GM11168 (cell line): ENCODE measurements at regions not wholly inside any gene's neighbourhood (a gene's known extent, or its start where the extent isn't known, plus 50 kb on each side); places are given as distances from the start of the nearest gene placed in this dataset.

Experiments
- in situ Hi-C: fragments of 300-500 bp; cut with MboI; formaldehyde crosslinking; loops from one replicate; pipeline ENCODE4 v1.12.0; 2022; ENCODE audit warnings: low sequenced_read_pairs; ENCODE audit not compliant: unreplicated experiment

DNA sequence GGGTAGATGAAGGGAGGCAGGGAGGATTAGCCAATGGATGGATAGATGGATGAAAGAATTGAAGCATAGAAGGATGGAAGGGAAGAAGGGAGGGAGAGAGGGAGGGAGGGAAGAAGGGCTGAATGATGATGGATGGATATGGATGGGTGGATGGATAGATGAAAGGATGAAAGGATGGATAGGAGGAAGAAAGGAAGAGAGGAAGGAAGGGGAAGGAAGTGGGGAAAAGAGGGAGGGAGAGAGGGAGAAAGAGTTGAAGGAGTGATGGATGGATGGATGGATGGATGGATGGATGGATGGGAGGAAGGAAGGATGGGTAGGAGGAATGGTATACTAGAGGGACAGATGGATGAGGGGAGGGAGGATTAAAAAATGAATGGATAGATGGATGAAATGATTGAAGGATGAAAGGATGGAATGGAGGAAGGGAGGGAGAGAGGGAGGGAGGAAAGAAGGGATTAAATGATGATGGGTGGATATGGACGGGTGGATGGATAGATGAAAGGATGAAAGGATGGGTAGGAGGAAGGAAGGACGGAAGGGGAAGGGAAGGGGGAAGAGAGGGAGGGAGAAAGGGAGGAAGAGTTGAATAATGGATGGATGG lies 145.9 kb downstream of the MN1 start:
- in situ Hi-C loops: no loop called here

GRCh38 chr22:27656970-27657369 lies 144.6 kb downstream of the MN1 start:
- in situ Hi-C loops: no loop called here

DNA sequence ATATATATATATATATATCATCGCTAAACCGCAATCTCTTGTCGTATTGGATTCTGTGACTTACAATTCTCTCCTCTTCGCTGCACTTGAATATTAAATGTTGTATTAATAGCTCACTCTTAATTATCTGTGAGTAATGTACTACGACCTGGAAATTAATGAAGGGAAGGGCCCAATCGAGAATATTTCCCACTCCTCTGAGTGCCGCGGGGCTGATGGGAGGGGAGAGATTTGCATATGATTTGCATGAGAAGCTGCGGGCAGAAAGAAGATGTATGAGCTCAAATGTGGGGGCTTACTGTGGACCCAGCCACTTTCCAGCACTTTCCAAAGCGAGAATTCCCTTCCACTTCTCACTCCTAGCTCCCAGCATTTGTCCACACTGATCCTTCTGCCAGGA lies 141.2 kb downstream of the MN1 start:
- in situ Hi-C loops: no loop called here

- in situ Hi-C loops: no loop called here
Observed at GRCh38 chr22:27662359-27663301, 138.9 kb downstream of the MN1 start.

GRCh38 chr22:27663812-27664211 lies 137.7 kb downstream of the MN1 start:
- in situ Hi-C loops: no loop called here

DNA sequence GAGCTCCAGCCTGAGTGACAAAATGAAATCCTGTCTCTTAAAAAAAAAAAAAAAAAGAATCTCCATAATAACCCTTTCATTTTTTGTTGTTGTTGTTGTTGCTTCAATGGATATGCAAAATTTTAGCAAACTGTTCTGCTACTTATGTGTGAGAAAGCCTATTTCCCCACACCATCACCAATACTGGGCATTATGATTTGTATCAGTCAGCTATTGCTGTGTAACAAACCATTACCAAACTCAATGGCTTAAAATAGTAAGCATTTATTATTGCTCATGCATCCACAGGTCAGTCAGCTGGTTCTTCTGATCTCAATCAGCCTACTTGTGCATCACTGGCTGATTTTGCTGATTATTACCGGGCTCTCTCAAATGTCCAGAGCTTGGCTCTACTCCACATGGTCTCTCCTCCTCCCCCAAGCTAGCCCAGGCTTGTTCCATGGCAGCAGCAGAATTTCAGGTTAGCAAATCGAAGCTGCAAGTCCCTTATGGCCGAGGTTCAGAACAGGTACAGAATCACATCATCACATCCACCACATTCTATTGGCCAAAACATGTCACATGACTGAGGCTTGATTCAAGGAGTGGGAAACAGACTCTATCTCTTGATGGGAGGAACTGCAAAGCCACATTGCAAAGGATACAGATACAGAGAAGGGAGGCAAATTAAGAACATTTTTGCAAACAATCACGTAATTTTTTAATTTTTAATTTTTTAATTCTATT lies 135.1 kb downstream of the MN1 start:
- in situ Hi-C loops: no loop called here

- in situ Hi-C loops: no loop called here
Observed at GRCh38 chr22:27667121-27667843, 134.3 kb downstream of the MN1 start.

DNA sequence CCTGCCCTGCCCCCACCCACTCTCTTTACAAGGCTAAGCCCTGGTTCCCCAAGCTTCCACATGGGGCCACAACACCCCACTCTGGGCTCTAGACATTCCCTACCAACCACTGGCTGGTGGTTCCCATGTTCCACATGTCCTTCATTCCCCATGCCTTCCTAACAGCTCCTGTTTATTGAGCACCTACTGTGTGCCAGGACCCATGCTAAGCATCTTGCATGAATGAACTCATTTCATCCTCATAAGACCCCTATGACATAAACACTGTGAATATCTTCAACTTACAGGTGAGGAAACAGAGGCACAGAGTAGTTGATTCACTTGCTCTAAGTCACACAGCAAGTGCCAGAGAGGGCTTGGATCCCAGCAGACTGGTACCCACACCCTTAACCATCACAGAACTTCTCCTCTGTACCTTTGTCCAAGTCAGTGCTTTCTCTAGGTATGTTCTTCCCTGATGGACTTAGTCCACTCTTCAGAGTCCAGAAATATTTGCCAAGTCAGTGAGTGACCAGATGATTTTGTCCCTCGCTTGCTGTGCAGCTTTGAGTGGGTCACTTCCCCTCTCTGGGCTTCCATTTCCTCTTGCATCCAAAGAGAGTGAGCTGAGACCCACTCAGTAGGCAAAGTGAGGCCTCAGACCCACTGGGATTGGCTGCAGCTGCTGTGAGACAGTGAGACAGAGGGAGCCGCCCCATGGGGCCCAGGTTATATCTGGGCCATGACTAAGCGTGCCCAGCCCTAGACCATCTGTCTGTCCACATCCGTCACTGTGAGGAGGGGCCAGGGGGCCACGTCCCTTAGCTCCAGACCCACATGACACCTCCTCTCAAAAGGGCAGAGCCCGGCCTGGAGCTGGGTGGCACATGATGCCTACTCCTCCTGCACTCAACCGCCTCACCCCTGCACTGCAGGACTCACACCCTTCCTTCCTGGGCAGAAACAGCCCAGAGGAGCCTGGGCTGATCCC lies 132.4 kb downstream of the MN1 start:
- in situ Hi-C loops: no loop called here

DNA sequence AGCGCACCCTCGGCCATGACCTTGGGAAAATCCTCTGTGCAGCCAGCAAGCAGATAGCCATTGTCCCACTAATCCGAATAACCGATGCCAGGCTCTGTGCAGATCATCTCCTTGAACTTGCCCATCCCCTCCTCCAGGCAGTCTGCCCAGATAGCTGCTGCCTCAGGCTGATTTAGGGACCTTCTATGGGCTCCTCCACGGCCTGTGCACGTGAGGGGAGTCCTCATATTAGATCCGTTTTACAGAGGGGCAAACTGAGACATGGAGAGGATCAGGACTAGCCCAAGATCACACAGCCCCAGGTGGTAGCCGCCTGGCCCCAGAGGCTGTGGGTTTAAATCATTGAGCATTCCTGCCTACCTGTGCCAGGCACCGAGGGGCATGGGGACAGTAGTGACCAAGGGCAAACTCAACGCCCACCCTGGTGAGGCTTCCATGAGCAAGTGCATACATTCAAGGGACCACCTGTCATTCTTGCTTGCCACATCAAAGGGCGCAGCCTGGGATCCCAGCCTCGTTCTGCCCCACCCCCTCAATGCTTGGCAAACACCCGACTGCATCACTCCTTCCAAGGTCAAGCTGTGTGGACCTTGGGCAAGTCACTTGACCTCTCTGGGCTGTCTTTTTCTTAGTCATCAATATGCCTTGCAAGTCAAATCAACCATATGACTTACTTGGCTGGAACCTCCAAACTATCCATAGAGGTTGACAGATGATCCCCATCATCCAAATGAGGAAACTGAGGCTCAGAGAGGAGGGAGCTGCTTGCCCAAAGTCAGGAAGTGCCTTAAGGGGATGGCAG lies 131.6 kb downstream of the MN1 start:
- in situ Hi-C loops: no loop called here

DNA sequence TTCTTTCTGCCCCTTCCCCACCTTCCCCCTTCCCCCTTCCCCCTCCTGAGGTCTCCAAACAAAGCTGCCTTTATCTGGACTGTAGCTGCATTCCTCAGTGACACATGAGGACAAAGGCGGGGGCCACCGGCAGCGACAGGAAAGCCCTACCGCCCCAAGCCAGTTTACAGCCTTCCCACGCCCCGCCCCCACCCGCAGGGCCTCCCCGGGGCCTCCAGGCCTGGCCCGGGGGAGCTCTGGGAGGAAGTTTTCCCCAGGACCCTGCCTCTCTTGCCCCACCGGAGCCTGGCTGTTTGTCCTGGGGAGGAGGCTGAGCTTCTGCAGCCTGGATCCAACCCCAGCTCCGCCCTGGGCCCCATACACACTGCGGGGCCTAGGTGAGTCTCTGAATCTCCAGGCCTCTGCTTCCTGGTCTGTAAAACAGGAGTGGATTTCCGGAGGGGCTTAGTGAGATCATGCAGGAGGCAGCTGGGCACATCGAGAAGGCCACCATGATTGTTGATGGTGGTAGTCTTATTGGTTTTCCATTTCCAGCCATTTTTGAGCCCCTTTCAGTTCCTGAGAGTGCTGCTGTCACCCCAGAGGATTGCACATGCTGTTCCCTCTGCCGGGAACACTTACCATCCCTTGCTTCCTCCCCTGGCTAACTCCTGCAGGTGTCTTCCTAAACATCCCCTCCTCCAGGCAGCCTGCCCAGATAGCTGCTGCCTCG lies 130.7 kb downstream of the MN1 start:
- in situ Hi-C loops: no loop called here

GRCh38 chr22:27671413-27671935 lies 130.1 kb downstream of the MN1 start:
- in situ Hi-C loops: no loop called here

GRCh38 chr22:27672721-27673418 lies 128.7 kb downstream of the MN1 start:
- in situ Hi-C loops: no loop called here

GRCh38 chr22:27673839-27674238 lies 127.7 kb downstream of the MN1 start:
- in situ Hi-C loops: no loop called here

- in situ Hi-C loops: no loop called here
Observed at GRCh38 chr22:27674261-27674923, 127.2 kb downstream of the MN1 start.

DNA sequence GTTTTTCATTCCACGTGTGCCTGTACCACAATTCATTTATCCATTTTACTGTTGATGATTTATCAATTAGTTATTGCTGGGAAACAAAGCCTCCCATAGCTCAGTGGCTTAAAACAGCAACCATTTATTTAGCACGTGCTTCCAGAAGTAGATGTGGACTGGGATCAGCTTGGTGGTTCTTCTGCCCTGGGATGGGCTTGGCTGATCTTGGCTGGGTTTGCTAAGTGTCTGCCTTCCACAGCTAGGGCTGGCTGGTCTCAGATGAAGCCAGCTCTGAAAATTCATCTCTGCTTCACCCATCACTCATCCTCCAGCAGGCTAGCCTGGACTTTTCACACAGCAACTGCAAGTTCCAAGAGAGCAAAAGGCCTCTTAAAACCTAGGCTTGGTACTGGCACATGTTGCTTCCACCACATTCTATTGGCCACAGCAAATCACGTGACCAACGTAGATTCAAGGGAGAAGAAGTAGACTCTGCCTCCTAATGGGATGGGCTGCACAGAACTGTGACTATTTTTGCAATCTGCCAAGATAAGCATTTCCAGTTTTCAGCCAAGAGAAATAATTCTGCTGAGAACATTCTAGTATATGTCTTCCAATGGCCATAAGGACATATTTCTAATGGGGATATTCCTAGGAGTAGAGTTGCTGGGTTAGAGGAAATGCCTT lies 124.9 kb downstream of the MN1 start:
- in situ Hi-C loops: no loop called here

GRCh38 chr22:27677905-27678458 lies 123.6 kb downstream of the MN1 start:
- in situ Hi-C loops: no loop called here
